Activated CD8-positive, alpha-beta memory T cell treated with anti-CD3 and anti-CD28 coated beads for 24 hours (primary cell): ENCODE measurements at regions not wholly inside any gene's neighbourhood (a gene's known extent, or its start where the extent isn't known, plus 50 kb on each side); places are given as distances from the start of the nearest gene placed in this dataset.

Source experiments
- DNase-seq: peaks from one replicate; pipeline ENCODE4 v3.0.0-alpha.2; 2020

GRCh38 chr13:89752394-89752793 lies 1595.1 kb upstream of the MIR17HG start:
- no peak for DNase-seq

- no peak for DNase-seq
Observed at GRCh38 chr13:89755729-89756492, 1591.6 kb upstream of the MIR17HG start.

- no peak for DNase-seq
Observed at GRCh38 chr13:89763005-89763404, 1584.5 kb upstream of the MIR17HG start.

- no peak for DNase-seq
Observed at GRCh38 chr13:89783221-89783755, 1564.2 kb upstream of the MIR17HG start.

- DNase-seq, result no peak
Observed at GRCh38 chr13:89784161-89784809, 1563.2 kb upstream of the MIR17HG start.

- DNase-seq, result no peak
Observed at GRCh38 chr13:89786531-89786930, 1561.0 kb upstream of the MIR17HG start.

- no peak for DNase-seq
Observed at GRCh38 chr13:89790696-89791095, 1556.8 kb upstream of the MIR17HG start.

- DNase-seq, result no peak
Observed at GRCh38 chr13:89791971-89792630, 1555.4 kb upstream of the MIR17HG start.

GRCh38 chr13:89796196-89796595 lies 1551.3 kb upstream of the MIR17HG start:
- no peak for DNase-seq

- no peak for DNase-seq
Observed at GRCh38 chr13:89803839-89804238, 1543.6 kb upstream of the MIR17HG start.

- DNase-seq, result no peak
Observed at GRCh38 chr13:89806594-89806993, 1540.9 kb upstream of the MIR17HG start.

GRCh38 chr13:89812856-89813255 lies 1534.6 kb upstream of the MIR17HG start:
- DNase-seq, result no peak

- no peak for DNase-seq
Observed at GRCh38 chr13:89816404-89816803, 1531.1 kb upstream of the MIR17HG start.

- no peak for DNase-seq
Observed at GRCh38 chr13:89822467-89822866, 1525.0 kb upstream of the MIR17HG start.

- DNase-seq, result no peak
Observed at GRCh38 chr13:89827552-89827951, 1519.9 kb upstream of the MIR17HG start.

- DNase-seq, result no peak
Observed at GRCh38 chr13:89828506-89828905, 1519.0 kb upstream of the MIR17HG start.

- no peak for DNase-seq
Observed at GRCh38 chr13:89831157-89831556, 1516.3 kb upstream of the MIR17HG start.

GRCh38 chr13:89832827-89833226 lies 1514.7 kb upstream of the MIR17HG start:
- no peak for DNase-seq

- DNase-seq, result no peak
Observed at GRCh38 chr13:89843621-89844020, 1503.9 kb upstream of the MIR17HG start.

- DNase-seq, result no peak
Observed at GRCh38 chr13:89845874-89846273, 1501.6 kb upstream of the MIR17HG start.

GRCh38 chr13:89846926-89847585 lies 1500.4 kb upstream of the MIR17HG start:
- no peak for DNase-seq

GRCh38 chr13:89852570-89852969 lies 1494.9 kb upstream of the MIR17HG start:
- no peak for DNase-seq

GRCh38 chr13:89856512-89856911 lies 1491.0 kb upstream of the MIR17HG start:
- DNase-seq, result no peak
